IMR-90 (cell line): ENCODE measurements at regions not wholly inside any gene's neighbourhood (a gene's known extent, or its start where the extent isn't known, plus 50 kb on each side); places are given as distances from the start of the nearest gene placed in this dataset.

Experiments used
- BHLHE40 ChIP-seq: fragments of 150-350 bp; IDR thresholded peaks from 2 replicates; pipeline ENCODE4 v1.6.1; 2016; ENCODE audit warnings: mild to moderate bottlenecking, low read depth, low read length
- MXI1 ChIP-seq: IDR thresholded peaks from 2 replicates; pipeline ENCODE4 v1.6.1; 2012; ENCODE audit warnings: low read depth, mild to moderate bottlenecking, low read length, moderate library complexity, borderline replicate concordance
- POLR2A ChIP-seq: IDR thresholded peaks from 2 replicates; pipeline ENCODE4 v1.6.1; 2012; ENCODE audit warnings: mild to moderate bottlenecking, low read depth, low read length
- RAD21 ChIP-seq: IDR thresholded peaks from 2 replicates; pipeline ENCODE4 v1.6.1; 2012; ENCODE audit warnings: low read length, improper control_type of control experiment
- RCOR1 ChIP-seq: IDR thresholded peaks from 2 replicates; pipeline ENCODE4 v1.6.1; 2012; ENCODE audit warnings: mild to moderate bottlenecking, low read length, improper control_type of control experiment; ENCODE audit not compliant: insufficient replicate concordance
- TF ChIP-seq, protein P1 (sequence below): conservative IDR thresholded peaks from 2 replicates; pipeline ENCODE4 v1.5.1; 2012; ENCODE audit warnings: mild to moderate bottlenecking, low read depth, low read length, improper control_type of control experiment
- TF ChIP-seq, protein P2 (sequence below): fragments of 150-350 bp; IDR thresholded peaks from 2 replicates; pipeline ENCODE4 v1.6.1; 2017; ENCODE audit warnings: mild to moderate bottlenecking, antibody characterized with exemption, low read length, low read depth
- TF ChIP-seq, protein P3 (sequence below): fragments of 150-350 bp; IDR thresholded peaks from 2 replicates; pipeline ENCODE4 v1.6.1; 2016; ENCODE audit warnings: low read depth, mild to moderate bottlenecking, low read length, moderate library complexity, borderline replicate concordance

DNA sequence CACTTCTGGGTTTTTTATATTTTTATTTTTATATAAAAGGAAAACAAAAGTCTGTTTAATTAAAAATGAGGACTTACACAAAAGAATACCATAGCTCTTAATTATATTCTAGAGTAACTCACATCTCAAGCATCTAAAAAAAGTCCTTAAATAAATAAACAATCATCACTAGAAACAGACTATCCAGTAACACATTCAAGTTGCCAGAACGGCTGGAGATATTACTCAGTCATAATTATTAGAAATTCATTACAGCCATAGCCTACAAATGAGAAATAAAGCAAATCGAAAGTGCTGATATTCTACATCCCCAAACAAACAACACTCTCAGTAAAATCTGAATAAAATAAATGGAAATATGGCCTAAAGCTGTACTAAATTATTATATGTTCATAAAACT lies 182.5 kb upstream of the C11orf58 start:
- TF ChIP-seq POLR2A = no peak
- TF ChIP-seq, protein P1, sequence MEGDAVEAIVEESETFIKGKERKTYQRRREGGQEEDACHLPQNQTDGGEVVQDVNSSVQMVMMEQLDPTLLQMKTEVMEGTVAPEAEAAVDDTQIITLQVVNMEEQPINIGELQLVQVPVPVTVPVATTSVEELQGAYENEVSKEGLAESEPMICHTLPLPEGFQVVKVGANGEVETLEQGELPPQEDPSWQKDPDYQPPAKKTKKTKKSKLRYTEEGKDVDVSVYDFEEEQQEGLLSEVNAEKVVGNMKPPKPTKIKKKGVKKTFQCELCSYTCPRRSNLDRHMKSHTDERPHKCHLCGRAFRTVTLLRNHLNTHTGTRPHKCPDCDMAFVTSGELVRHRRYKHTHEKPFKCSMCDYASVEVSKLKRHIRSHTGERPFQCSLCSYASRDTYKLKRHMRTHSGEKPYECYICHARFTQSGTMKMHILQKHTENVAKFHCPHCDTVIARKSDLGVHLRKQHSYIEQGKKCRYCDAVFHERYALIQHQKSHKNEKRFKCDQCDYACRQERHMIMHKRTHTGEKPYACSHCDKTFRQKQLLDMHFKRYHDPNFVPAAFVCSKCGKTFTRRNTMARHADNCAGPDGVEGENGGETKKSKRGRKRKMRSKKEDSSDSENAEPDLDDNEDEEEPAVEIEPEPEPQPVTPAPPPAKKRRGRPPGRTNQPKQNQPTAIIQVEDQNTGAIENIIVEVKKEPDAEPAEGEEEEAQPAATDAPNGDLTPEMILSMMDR = no peak
- TF ChIP-seq, protein P2, sequence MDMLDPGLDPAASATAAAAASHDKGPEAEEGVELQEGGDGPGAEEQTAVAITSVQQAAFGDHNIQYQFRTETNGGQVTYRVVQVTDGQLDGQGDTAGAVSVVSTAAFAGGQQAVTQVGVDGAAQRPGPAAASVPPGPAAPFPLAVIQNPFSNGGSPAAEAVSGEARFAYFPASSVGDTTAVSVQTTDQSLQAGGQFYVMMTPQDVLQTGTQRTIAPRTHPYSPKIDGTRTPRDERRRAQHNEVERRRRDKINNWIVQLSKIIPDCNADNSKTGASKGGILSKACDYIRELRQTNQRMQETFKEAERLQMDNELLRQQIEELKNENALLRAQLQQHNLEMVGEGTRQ = no peak
- no peak for TF ChIP-seq RCOR1
- no peak for TF ChIP-seq RAD21
- TF ChIP-seq MXI1 = no peak
- no peak for TF ChIP-seq BHLHE40
- TF ChIP-seq, protein P3, sequence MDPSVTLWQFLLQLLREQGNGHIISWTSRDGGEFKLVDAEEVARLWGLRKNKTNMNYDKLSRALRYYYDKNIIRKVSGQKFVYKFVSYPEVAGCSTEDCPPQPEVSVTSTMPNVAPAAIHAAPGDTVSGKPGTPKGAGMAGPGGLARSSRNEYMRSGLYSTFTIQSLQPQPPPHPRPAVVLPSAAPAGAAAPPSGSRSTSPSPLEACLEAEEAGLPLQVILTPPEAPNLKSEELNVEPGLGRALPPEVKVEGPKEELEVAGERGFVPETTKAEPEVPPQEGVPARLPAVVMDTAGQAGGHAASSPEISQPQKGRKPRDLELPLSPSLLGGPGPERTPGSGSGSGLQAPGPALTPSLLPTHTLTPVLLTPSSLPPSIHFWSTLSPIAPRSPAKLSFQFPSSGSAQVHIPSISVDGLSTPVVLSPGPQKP = no peak
